Fibroblast of skin of left biceps (primary cell): ENCODE measurements at regions not wholly inside any gene's neighbourhood (a gene's known extent, or its start where the extent isn't known, plus 50 kb on each side); places are given as distances from the start of the nearest gene placed in this dataset.

ENCODE experiments used
- DNase-seq, 2 experiments: peaks; one replicate each; pipeline ENCODE4 v3.0.0-alpha.2; 2013; ENCODE audit warnings: low read depth in 2 of 2

- no peak for DNase-seq
Observed at GRCh38 chr1:234680331-234680904, 70.4 kb upstream of the IRF2BP2 start.

DNA sequence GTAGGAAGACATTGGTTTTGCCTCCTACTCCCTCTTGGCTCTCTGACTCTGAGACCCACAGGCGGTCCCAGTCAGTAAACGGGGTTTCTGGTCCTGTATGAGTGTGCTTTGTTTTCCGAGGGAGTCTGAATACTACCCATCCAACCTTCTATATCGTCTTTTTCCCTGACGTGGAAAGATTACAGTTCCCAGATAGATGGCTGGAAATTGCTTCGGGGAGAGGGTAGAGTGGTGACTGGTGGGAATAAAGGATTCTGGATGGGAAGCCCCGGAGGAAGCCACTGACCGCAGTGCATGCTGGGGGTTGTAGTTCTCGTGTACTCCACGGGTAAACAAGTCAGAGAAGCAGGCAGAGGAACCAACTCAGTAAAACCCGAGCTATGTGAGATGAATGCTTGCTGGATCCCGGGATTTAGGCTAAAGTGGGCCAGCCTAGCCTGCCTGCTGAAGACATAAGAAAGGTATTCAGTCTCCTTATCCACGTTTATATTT is 66.2 kb upstream of the IRF2BP2 start:
- DNase-seq = peak in 1 of 2 experiments; percentile 38

DNA sequence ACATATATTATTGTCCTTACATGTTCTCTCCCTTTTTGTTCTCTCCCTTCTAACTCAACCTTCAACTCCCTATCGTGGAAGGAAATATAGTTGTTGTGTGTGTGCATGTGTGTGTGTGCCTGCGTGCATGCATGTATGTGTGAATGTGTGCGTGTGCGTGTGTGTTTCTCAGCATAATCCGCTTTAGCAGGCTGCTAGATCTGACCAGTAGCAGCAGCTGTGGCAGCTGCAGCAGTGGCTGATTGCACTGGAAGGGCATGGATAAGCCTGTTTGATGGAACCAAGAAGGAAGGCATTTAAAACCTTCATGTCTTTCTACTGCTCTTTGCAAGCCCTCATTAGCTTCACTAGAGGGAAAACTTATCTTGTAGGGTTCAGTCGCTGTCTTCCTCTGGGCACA is 65.6 kb upstream of the IRF2BP2 start:
- no peak for DNase-seq

DNA sequence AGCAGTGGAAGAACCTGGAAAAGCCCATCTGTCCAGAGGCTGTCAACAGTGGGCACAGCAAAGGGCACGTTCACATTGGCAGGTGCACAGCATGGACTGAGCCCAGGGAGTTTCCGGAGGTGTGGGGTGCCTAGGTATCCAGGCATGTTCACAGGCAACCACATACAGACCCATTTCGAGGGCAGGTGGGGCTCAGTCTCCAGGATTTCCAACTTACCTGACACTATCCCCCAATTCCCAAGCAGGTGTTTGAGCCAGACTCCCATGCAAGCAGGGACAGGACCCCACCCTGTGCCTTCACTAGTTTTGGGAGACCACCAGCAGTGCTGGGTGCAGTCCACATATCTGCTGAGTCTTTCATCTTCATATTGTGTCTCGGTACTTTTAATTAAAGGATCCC is 65.0 kb upstream of the IRF2BP2 start:
- no peak for DNase-seq

- no peak for DNase-seq
Observed at GRCh38 chr1:234674218-234674815, 64.3 kb upstream of the IRF2BP2 start.

DNA sequence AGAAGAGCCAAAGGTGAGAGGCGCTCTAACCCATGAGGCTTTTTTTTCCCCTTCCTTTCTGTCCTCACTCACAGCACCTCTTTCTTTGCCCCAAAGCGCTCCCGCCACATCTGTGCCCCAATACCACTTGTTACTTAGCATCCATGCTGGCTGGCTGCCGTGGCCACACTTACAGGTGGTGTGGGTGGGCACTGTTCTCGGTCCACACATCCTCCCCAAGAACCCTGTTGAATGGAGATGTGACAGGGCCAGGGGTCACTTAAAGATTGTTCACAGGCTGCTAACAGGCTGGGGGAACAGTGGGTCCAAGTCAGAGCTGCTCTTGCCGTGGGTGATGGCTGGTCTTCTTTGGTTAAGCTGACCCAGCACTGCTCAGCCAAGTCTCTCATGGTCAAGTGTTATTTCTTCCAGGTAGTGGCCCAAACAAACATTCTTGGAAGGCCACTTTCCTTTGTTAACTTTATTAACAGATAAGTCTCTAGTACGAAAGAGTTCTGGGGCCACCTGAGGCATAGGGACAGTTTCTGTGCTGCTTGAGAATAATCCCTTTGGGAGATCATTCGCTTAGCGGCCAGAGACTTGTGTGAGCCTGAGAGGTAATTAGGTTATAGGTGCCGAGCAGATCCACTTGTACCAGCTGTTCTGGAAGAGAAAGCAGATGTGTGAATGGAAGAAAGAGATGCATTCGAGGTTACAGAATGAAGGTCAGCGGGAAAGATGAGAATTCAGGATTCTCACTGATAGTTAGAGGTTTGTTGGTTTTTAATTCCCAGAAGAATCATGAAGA is 62.6 kb upstream of the IRF2BP2 start:
- DNase-seq = no peak

DNA sequence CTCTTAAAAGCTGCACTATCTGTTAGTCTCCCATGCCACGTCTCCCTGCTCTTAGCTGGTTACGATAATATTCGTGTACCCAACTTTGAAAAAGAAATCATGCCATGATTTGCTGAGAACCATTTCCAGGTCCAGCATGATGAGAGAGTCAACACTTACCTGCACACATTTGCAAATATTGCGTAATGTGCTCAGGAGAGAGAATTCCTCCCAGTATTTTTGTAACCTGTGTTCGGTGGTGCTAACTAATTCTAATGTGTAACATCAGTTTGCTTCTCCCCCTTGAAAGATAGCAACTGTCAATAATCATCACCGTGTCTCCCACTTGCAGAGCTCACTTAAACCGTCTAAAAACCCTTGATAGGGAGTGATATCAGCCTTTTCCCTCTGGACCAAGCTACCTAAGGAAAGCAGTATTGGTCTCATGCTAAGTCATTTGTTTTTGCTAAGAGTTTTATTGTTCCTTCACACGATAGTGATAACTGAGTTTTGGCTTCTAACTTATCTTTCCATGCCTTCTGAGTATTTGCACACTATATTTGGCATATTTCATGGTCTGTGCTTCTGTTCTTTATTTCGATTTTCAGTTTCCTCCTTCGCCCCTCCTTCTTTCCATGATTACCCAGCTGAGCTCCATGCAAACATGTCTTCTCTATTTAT is 61.1 kb upstream of the IRF2BP2 start:
- no peak for DNase-seq

GRCh38 chr1:234669499-234669898 is 59.5 kb upstream of the IRF2BP2 start:
- no peak for DNase-seq

DNA sequence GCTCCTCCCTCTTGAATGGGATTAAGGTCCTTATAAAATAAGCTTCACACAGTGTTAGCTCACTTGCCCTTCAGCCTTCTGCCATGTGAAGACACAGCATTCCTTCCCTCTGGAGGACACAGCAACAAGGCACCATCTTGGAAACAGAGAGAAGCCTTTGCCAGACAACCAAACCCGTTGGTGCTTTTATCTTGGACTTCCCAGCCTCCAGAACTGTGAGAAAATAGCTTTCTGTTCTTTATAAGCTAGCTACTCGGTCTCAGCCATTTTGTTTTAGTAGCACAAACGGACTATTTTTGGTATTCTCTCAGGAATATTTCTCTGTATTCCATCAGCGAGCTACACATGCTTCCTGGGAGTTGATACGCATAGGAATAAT is 58.6 kb upstream of the IRF2BP2 start:
- no peak for DNase-seq

- no peak for DNase-seq
Observed at GRCh38 chr1:234667600-234668576, 57.9 kb upstream of the IRF2BP2 start.

- no peak for DNase-seq
Observed at GRCh38 chr1:234666761-234667160, 56.8 kb upstream of the IRF2BP2 start.

DNA sequence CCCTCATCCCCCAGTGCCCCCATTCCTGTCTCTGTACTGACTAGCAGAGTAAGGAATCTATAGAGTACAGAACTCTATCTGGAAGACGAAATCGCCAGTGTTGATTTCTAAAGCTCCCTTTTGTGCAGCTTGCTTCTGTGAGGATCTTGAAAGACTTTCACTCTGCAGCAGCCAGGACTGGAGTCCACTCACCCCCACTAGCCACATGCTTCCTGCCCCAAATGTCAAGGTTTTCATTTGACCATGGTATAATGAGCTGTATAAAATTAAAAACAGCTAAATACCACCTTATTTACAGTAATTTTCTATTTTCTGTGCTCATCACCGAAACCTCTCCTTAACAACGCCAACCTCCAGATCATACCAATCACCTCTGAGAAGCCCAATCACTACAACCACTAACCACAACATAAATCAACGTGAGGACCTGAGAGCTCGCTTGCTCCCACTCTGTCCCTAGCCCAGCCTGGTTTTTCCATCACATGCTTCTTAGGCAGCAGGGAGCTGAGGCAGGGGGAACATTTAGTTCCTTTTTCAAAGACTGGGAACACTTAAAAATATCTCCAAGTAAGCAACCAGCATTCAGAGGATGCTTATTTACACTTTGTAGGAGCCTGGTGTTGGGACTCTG is 56.1 kb upstream of the IRF2BP2 start:
- DNase-seq = no peak

- no peak for DNase-seq
Observed at GRCh38 chr1:234662148-234662547, 52.2 kb upstream of the IRF2BP2 start.

- no peak for DNase-seq
Observed at GRCh38 chr1:234661317-234661928, 51.4 kb upstream of the IRF2BP2 start.

GRCh38 chr1:234660536-234661316 is 50.7 kb upstream of the IRF2BP2 start:
- no peak for DNase-seq
